Esophagus muscularis mucosa (tissue), 3 donors: ENCODE measurements at regions not wholly inside any gene's neighbourhood (a gene's known extent, or its start where the extent isn't known, plus 50 kb on each side); places are given as distances from the start of the nearest gene placed in this dataset.

Experiments used
- CTCF ChIP-seq, 3 experiments: fragments of 200-600 bp in 2 of 3; fragments of 450-650 bp in 1 of 3; sonication (generic) in 2 of 3; IDR thresholded peaks; one replicate each; pipeline ENCODE4 v1.5.1; 2017 to 2019; ENCODE audit warnings: antibody characterized with exemption in 3 of 3, mild to moderate bottlenecking in 2 of 3, moderate library complexity in 1 of 3
- POLR2AphosphoS5 ChIP-seq, 2 donors: sonication (generic); formaldehyde crosslinking; IDR thresholded peaks; one replicate each; pipeline ENCODE4 v1.6.1; 2017; ENCODE audit warnings: antibody characterized with exemption in 2 of 2

DNA sequence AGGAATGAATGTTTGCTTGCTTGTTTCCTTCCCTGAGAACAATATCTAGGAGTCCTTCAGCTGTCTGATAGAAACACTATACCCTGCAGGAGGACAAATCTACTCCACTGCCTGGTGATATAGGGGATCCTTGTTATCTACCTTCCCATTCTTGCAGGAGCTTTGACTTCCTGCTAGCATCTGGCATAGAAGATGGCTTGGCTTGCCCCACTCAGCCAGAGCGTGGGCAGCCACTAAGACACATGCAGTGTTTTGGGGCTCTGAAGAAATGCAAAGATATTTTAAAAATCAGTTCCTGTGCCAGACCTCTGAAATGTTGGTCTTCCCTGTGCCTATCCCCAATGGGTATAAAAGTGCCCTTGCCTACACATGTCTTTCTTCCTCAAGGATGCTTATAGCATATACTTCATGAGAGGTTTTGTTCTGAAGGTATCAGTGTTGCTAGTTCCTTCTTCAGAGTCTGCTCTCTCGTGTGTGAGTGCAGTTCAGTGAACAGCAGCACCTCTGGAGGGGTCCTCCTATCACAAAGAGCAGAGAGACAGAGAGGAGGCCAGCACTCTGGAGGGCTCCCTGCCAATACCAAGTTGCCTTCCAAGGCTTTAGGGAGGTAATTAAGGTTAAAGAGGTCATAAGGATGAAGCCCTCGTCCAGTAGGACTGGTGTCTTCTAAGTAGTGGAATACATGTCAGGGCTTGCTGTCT lies 149.1 kb upstream of the CALCR start:
- TF ChIP-seq POLR2AphosphoS5 (IDR thresholded peaks at IDR 0.05) = no peak
- TF ChIP-seq CTCF (IDR thresholded peaks at IDR 0.05) = no peak
